DOHH2 (cell line): ENCODE measurements at regions not wholly inside any gene's neighbourhood (a gene's known extent, or its start where the extent isn't known, plus 50 kb on each side); places are given as distances from the start of the nearest gene placed in this dataset.

Source experiments
- EZH2phosphoT487 ChIP-seq: fragments of 200-600 bp; sonication (generic); IDR thresholded peaks from 2 replicates; pipeline ENCODE4 v1.6.1; 2017; ENCODE audit warnings: borderline replicate concordance, mild to moderate bottlenecking, antibody characterized with exemption, low read length, moderate library complexity, mixed read lengths
- TF ChIP-seq, protein P1 (sequence below): fragments of 200-600 bp; sonication (generic); IDR thresholded peaks from one replicate; pipeline ENCODE4 v1.5.1; 2014; ENCODE audit warnings: antibody characterized with exemption, mild to moderate bottlenecking, low read depth, low read length; ENCODE audit not compliant: poor library complexity, severe bottlenecking

DNA sequence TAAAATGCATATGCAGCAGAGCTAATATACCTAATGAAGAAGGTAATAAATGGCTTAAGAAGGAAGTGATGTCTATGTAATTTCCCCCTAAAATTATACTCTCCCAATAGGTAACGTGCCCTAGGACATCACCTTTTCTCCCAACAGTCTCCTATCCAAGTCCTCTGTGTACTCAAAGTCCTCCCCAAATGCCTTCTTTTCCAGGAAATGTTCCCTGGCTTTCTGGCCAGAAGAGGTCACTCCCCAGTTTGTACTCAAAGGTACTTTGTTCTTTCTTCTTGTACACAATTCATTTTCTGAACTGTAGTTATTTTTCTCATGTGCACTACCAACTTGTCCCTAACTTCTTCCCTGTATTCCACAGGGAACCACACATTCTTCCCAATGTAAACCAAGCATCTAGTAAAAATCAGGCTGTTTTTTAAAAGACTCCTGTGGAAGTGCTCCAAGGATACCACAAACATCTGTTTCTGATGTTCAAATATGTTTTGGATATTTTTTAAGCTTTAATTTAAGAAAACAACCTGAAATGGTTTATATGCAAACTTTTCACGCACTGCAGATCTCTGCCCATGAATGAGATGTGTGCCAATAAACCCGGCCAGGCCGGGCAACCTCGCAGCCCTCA is 262.3 kb upstream of the KLF14 start:
- TF ChIP-seq, protein P1, sequence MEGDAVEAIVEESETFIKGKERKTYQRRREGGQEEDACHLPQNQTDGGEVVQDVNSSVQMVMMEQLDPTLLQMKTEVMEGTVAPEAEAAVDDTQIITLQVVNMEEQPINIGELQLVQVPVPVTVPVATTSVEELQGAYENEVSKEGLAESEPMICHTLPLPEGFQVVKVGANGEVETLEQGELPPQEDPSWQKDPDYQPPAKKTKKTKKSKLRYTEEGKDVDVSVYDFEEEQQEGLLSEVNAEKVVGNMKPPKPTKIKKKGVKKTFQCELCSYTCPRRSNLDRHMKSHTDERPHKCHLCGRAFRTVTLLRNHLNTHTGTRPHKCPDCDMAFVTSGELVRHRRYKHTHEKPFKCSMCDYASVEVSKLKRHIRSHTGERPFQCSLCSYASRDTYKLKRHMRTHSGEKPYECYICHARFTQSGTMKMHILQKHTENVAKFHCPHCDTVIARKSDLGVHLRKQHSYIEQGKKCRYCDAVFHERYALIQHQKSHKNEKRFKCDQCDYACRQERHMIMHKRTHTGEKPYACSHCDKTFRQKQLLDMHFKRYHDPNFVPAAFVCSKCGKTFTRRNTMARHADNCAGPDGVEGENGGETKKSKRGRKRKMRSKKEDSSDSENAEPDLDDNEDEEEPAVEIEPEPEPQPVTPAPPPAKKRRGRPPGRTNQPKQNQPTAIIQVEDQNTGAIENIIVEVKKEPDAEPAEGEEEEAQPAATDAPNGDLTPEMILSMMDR, result no peak
- TF ChIP-seq EZH2phosphoT487, result no peak
